HEK293 (cell line): ENCODE measurements at regions not wholly inside any gene's neighbourhood (a gene's known extent, or its start where the extent isn't known, plus 50 kb on each side); places are given as distances from the start of the nearest gene placed in this dataset.

ENCODE experiments used
- GLI2 ChIP-seq: fragments of 450-650 bp; formaldehyde crosslinking; IDR thresholded peaks from 2 replicates; pipeline ENCODE4; 2017; ENCODE audit warnings: missing biosample characterization, missing genetic modification characterization, low read depth, borderline replicate concordance
- PRDM1 ChIP-seq: fragments of 450-650 bp; formaldehyde crosslinking; IDR thresholded peaks from 2 replicates; pipeline ENCODE4; 2016; ENCODE audit warnings: missing biosample characterization, missing genetic modification characterization
- YY1 ChIP-seq: fragments of 450-650 bp; formaldehyde crosslinking; IDR thresholded peaks from 2 replicates; pipeline ENCODE4 v1.5.1; 2018; ENCODE audit warnings: missing biosample characterization, missing genetic modification characterization
- YY2 ChIP-seq: fragments of 450-650 bp; formaldehyde crosslinking; IDR thresholded peaks from 2 replicates; pipeline ENCODE4 v1.5.1; 2016; ENCODE audit warnings: missing biosample characterization, missing genetic modification characterization
- ZBTB20 ChIP-seq: fragments of 450-650 bp; formaldehyde crosslinking; IDR thresholded peaks from 2 replicates; pipeline ENCODE4 v1.5.1; 2016; ENCODE audit warnings: missing biosample characterization, missing genetic modification characterization
- ZNF335 ChIP-seq: fragments of 450-650 bp; formaldehyde crosslinking; conservative IDR thresholded peaks from 2 replicates; pipeline ENCODE4 v1.5.1; 2016; ENCODE audit warnings: missing biosample characterization, missing genetic modification characterization
- ZNF558 ChIP-seq: fragments of 450-650 bp; formaldehyde crosslinking; IDR thresholded peaks from 2 replicates; pipeline ENCODE4 v1.5.1; 2016; ENCODE audit warnings: missing biosample characterization, missing genetic modification characterization
- ZNF610 ChIP-seq: fragments of 450-650 bp; formaldehyde crosslinking; IDR thresholded peaks from 2 replicates; pipeline ENCODE4 v1.5.1; 2016; ENCODE audit warnings: missing biosample characterization, missing genetic modification characterization, borderline replicate concordance
- ZNF623 ChIP-seq: fragments of 450-650 bp; formaldehyde crosslinking; IDR thresholded peaks from 2 replicates; pipeline ENCODE4 v1.5.1; 2016; ENCODE audit warnings: missing biosample characterization, missing genetic modification characterization
- ZNF768 ChIP-seq: fragments of 450-650 bp; formaldehyde crosslinking; IDR thresholded peaks from 2 replicates; pipeline ENCODE4 v1.5.1; 2018; ENCODE audit warnings: missing biosample characterization, mild to moderate bottlenecking, missing genetic modification characterization
- TF ChIP-seq, protein P1 (sequence below): fragments of 450-650 bp; formaldehyde crosslinking; IDR thresholded peaks from 2 replicates; pipeline ENCODE4 v1.5.1; 2016; ENCODE audit warnings: missing biosample characterization, missing genetic modification characterization
- TF ChIP-seq, protein P2 (sequence below): fragments of 450-650 bp; formaldehyde crosslinking; conservative IDR thresholded peaks from 2 replicates; pipeline ENCODE4 v1.5.1; 2016; ENCODE audit warnings: low read depth, missing biosample characterization, missing genetic modification characterization
- TF ChIP-seq, protein P3 (sequence below): fragments of 450-650 bp; formaldehyde crosslinking; IDR thresholded peaks from 2 replicates; pipeline ENCODE4 v1.5.1; 2016; ENCODE audit warnings: missing biosample characterization, missing genetic modification characterization

DNA sequence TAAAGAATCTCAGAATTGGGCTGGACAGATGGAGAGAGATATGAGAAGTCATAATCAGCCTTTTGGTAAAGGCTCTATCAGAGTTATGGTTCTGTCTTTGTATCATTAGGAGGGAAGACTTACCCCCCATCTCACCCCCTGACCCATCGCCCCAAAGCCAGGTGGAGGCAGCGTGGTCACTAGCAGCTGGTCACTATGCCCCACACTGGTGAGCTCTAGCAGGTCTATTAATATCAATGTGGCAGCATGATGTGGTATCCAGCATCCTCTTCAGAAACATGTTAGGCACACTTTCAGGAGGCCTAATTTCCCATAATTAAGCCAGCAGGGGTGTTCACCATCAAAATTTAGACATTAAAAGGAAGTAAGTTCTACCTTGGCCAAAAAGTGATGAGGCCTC lies 183.8 kb upstream of the COX10 start:
- no peak for TF ChIP-seq ZNF768 (tag by site-specific recombination)
- TF ChIP-seq, protein P1, sequence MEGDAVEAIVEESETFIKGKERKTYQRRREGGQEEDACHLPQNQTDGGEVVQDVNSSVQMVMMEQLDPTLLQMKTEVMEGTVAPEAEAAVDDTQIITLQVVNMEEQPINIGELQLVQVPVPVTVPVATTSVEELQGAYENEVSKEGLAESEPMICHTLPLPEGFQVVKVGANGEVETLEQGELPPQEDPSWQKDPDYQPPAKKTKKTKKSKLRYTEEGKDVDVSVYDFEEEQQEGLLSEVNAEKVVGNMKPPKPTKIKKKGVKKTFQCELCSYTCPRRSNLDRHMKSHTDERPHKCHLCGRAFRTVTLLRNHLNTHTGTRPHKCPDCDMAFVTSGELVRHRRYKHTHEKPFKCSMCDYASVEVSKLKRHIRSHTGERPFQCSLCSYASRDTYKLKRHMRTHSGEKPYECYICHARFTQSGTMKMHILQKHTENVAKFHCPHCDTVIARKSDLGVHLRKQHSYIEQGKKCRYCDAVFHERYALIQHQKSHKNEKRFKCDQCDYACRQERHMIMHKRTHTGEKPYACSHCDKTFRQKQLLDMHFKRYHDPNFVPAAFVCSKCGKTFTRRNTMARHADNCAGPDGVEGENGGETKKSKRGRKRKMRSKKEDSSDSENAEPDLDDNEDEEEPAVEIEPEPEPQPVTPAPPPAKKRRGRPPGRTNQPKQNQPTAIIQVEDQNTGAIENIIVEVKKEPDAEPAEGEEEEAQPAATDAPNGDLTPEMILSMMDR = no peak
- TF ChIP-seq, protein P2, sequence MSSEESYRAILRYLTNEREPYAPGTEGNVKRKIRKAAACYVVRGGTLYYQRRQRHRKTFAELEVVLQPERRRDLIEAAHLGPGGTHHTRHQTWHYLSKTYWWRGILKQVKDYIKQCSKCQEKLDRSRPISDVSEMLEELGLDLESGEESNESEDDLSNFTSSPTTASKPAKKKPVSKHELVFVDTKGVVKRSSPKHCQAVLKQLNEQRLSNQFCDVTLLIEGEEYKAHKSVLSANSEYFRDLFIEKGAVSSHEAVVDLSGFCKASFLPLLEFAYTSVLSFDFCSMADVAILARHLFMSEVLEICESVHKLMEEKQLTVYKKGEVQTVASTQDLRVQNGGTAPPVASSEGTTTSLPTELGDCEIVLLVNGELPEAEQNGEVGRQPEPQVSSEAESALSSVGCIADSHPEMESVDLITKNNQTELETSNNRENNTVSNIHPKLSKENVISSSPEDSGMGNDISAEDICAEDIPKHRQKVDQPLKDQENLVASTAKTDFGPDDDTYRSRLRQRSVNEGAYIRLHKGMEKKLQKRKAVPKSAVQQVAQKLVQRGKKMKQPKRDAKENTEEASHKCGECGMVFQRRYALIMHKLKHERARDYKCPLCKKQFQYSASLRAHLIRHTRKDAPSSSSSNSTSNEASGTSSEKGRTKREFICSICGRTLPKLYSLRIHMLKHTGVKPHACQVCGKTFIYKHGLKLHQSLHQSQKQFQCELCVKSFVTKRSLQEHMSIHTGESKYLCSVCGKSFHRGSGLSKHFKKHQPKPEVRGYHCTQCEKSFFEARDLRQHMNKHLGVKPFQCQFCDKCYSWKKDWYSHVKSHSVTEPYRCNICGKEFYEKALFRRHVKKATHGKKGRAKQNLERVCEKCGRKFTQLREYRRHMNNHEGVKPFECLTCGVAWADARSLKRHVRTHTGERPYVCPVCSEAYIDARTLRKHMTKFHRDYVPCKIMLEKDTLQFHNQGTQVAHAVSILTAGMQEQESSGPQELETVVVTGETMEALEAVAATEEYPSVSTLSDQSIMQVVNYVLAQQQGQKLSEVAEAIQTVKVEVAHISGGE (tag by site-specific recombination) = no peak
- no peak for TF ChIP-seq GLI2 (tag by site-specific recombination)
- TF ChIP-seq ZNF623 = no peak
- TF ChIP-seq ZBTB20 (tag by site-specific recombination) = no peak
- TF ChIP-seq, protein P3, sequence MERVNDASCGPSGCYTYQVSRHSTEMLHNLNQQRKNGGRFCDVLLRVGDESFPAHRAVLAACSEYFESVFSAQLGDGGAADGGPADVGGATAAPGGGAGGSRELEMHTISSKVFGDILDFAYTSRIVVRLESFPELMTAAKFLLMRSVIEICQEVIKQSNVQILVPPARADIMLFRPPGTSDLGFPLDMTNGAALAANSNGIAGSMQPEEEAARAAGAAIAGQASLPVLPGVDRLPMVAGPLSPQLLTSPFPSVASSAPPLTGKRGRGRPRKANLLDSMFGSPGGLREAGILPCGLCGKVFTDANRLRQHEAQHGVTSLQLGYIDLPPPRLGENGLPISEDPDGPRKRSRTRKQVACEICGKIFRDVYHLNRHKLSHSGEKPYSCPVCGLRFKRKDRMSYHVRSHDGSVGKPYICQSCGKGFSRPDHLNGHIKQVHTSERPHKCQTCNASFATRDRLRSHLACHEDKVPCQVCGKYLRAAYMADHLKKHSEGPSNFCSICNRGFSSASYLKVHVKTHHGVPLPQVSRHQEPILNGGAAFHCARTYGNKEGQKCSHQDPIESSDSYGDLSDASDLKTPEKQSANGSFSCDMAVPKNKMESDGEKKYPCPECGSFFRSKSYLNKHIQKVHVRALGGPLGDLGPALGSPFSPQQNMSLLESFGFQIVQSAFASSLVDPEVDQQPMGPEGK = no peak
- TF ChIP-seq ZNF558 = no peak
- TF ChIP-seq ZNF335 (tag by site-specific recombination) = no peak
- TF ChIP-seq ZNF610 (tag by site-specific recombination) = no peak
- no peak for TF ChIP-seq PRDM1 (tag by site-specific recombination)
- no peak for TF ChIP-seq YY2
- no peak for TF ChIP-seq YY1 (tag by site-specific recombination)
